Keratinocyte (primary cell): ENCODE measurements at regions not wholly inside any gene's neighbourhood (a gene's known extent, or its start where the extent isn't known, plus 50 kb on each side); places are given as distances from the start of the nearest gene placed in this dataset.

Experiments
- DNase-seq: peaks from one replicate; pipeline ENCODE4 v3.0.0-alpha.2; 2011; ENCODE audit warnings: low read depth, missing footprints, low spot score
- FAIRE-seq: peaks from 2 replicates; lab custom pipeline; 2011; peaks lifted over from hg19 to GRCh38; lab: Jason Lieb, UNC
- H2AFZ ChIP-seq: 2 replicates; pipeline ENCODE4 v1.6.0; 2012; ENCODE audit warnings: low read length, control low read depth, inconsistent platforms; ENCODE audit not compliant: control insufficient read depth
- H3K27ac ChIP-seq: 2 replicates; pipeline ENCODE4 v1.5.1; 2011; ENCODE audit warnings: low read length; ENCODE audit not compliant: control insufficient read depth, insufficient read depth
- H3K27me3 ChIP-seq: 3 replicates; pipeline ENCODE4 v1.6.0; 2011; ENCODE audit warnings: low read length; ENCODE audit not compliant: control insufficient read depth, insufficient read depth; ENCODE audit errors: extremely low read depth
- H3K36me3 ChIP-seq, 2 experiments: 2 replicates in 1 of 2; 3 replicates in 1 of 2; pipeline ENCODE4 v1.5.1; 2011; ENCODE audit warnings: low read length in 2 of 2, mild to moderate bottlenecking in 1 of 2; ENCODE audit not compliant: control insufficient read depth in 2 of 2, insufficient read depth in 2 of 2; ENCODE audit errors: extremely low read depth in 1 of 2
- H3K4me1 ChIP-seq: 3 replicates; pipeline ENCODE4 v1.5.1; 2011; ENCODE audit warnings: low read length; ENCODE audit not compliant: control insufficient read depth, insufficient read depth; ENCODE audit errors: extremely low read depth
- H3K4me2 ChIP-seq: 3 replicates; pipeline ENCODE4 v1.6.0; 2011; ENCODE audit warnings: low read depth, low read length; ENCODE audit not compliant: control insufficient read depth, insufficient read depth; ENCODE audit errors: extremely low read depth
- H3K4me3 ChIP-seq, 3 experiments: fragments of 200-600 bp in 1 of 3; sonication (generic) in 1 of 3; 2 replicates in 2 of 3; 3 replicates in 1 of 3; pipeline ENCODE4 v1.5.1; 2011 to 2016; ENCODE audit warnings: low read length in 3 of 3, mild to moderate bottlenecking in 3 of 3, control low read depth in 2 of 3, inconsistent platforms in 1 of 3, low read depth in 1 of 3, mixed read lengths in 1 of 3, mixed run types in 1 of 3, moderate library complexity in 1 of 3; ENCODE audit not compliant: control insufficient read depth in 2 of 3, insufficient read depth in 2 of 3; ENCODE audit errors: extremely low read depth in 1 of 3
- H3K79me2 ChIP-seq: 2 replicates; pipeline ENCODE4 v1.6.0; 2012; ENCODE audit warnings: low read length; ENCODE audit not compliant: control insufficient read depth, insufficient read depth
- H3K9ac ChIP-seq: 3 replicates; pipeline ENCODE4 v1.6.0; 2011; ENCODE audit warnings: low read length; ENCODE audit not compliant: control insufficient read depth, insufficient read depth; ENCODE audit errors: extremely low read depth
- H3K9me1 ChIP-seq: 3 replicates; pipeline ENCODE4 v1.6.0; 2011; ENCODE audit warnings: low read length; ENCODE audit not compliant: control insufficient read depth, insufficient read depth; ENCODE audit errors: extremely low read depth
- H3K9me3 ChIP-seq: 2 replicates; pipeline ENCODE4 v1.5.1; 2012; ENCODE audit warnings: low read depth, low read length; ENCODE audit not compliant: control insufficient read depth
- H4K20me1 ChIP-seq: 3 replicates; pipeline ENCODE4 v1.6.0; 2011; ENCODE audit warnings: low read length; ENCODE audit not compliant: control insufficient read depth, insufficient read depth; ENCODE audit errors: extremely low read depth
- CTCF ChIP-seq, 3 experiments: IDR thresholded peaks in 1 of 3; conservative IDR thresholded peaks in 1 of 3; optimal IDR thresholded peaks in 1 of 3; 2 replicates in 2 of 3; 3 replicates in 1 of 3; pipeline versions ENCODE3 to v1.5.1; 2011; ENCODE audit warnings: low read length in 3 of 3, mild to moderate bottlenecking in 3 of 3, moderate library complexity in 2 of 3, control low read depth in 1 of 3, inconsistent platforms in 1 of 3; ENCODE audit not compliant: insufficient read depth in 2 of 3; ENCODE audit errors: extremely low read depth in 1 of 3
- EZH2 ChIP-seq: IDR thresholded peaks from one replicate; pipeline ENCODE4 v1.6.1; 2012; ENCODE audit warnings: inconsistent platforms, mild to moderate bottlenecking, low read length, moderate library complexity
- dilution Hi-C: fragments of 300-500 bp; cut with MboI; formaldehyde crosslinking; loops from one replicate; pipeline ENCODE4 v1.7.0; 2020; ENCODE audit warnings: low sequenced_read_pairs; ENCODE audit not compliant: extremely low pct_ligation_motif_present

DNA sequence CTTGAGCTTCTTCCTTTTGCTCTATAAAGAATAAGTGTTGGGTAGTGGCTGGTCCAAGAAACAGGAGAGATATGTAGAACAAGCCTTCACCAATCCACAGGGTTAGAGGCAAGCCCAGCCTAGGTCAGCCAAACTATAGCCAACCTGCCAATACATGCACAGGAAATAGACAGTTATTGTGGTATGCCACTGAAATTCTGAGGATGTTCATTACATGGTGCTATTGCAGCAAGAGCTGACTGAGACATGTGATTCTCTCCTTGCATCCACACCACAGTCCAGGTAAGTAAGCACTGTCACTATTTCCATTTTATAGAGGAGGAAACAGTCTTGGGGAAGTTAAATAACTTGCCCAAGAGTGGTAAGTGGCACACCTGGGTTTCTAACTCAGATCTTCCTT lies 268.1 kb downstream of the NPIPA8 start:
- Histone ChIP-seq H3K9me3 (no peaks in the 10 kb centered on the region), H3K27ac (no peak overlapping the region), H3K9ac (no peak overlapping the region), H3K4me1 (no peaks in the 10 kb centered on the region), H4K20me1 (no peaks in the 10 kb centered on the region), H2AFZ (no peak overlapping the region), H3K27me3 (no peaks in the 10 kb centered on the region), H3K36me3 (no peaks in the 10 kb centered on the region), H3K9me1 (no peaks in the 10 kb centered on the region), H3K4me2 (no peak overlapping the region), H3K4me3 (no peak overlapping the region), H3K79me2 (no peaks in the 10 kb centered on the region)
- dilution Hi-C loops, result no loop called here
- DNase-seq, result no peak
- TF ChIP-seq EZH2 (no peak), CTCF (optimal IDR thresholded peaks at IDR 0.05 in 1 of 3, IDR thresholded peaks at IDR 0.05 in 1 of 3, conservative IDR thresholded peaks at IDR 0.05 in 1 of 3; ENCODE audit: extremely low read depth in 1 of 3, insufficient read depth in 2 of 3, low read length in 3 of 3) (no peak)
- no peak for FAIRE-seq

DNA sequence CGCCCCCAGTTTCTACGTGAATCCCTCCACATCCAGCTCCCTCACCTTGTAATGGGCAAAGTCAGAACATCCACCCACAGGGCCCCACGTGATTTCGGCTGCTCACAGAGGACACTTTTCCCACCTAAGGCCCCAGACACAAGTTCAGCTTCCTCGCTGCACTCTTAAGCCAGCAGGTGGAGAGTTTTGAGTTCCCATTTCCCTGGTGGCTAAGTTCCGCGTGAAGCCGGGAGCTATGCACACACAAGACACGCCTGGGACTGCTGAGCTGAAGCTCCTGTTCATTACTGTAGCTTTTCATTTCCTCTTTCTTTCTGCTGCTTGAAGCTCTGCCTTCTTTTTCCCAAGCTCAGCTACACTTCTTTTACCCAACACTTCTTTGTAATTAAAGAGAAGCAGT lies 273.8 kb downstream of the NPIPA8 start:
- no peaks in the 10 kb centered on the region for H3K27me3 ChIP-seq
- dilution Hi-C loops, result no loop called here

More for the DNA sequence above, 273.8 kb downstream of the NPIPA8 start:
- Histone ChIP-seq H3K36me3 (no peaks in the 10 kb centered on the region), H2AFZ (no peak overlapping the region), H3K4me1 (no peaks in the 10 kb centered on the region), H3K4me3 (no peak overlapping the region), H4K20me1 (no peaks in the 10 kb centered on the region), H3K9me3 (no peaks in the 10 kb centered on the region), H3K27ac (no peak overlapping the region), H3K9ac (no peak overlapping the region), H3K4me2 (no peak overlapping the region), H3K79me2 (no peaks in the 10 kb centered on the region), H3K9me1 (no peaks in the 10 kb centered on the region)
- DNase-seq (no peak), FAIRE-seq (no peak)
- TF ChIP-seq CTCF (optimal IDR thresholded peaks at IDR 0.05 in 1 of 3, IDR thresholded peaks at IDR 0.05 in 1 of 3, conservative IDR thresholded peaks at IDR 0.05 in 1 of 3; ENCODE audit: extremely low read depth in 1 of 3, insufficient read depth in 2 of 3, low read length in 3 of 3) (no peak), EZH2 (no peak)
